Activated T-helper 1 cell treated with anti-CD3 and anti-CD28 coated beads, Interleukin-12 subunit alpha, Interleukin-12 subunit beta, Interleukin-2, Interleukin-4 antibody, amounts not matched to agents 30 ng/mL and 10 ng/mL and 1 ng/mL, durations not matched to agents 14 hours and 24 hours and 36 hours (primary cell): ENCODE measurements at regions not wholly inside any gene's neighbourhood (a gene's known extent, or its start where the extent isn't known, plus 50 kb on each side); places are given as distances from the start of the nearest gene placed in this dataset.

Experiments used
- DNase-seq: peaks from one replicate; pipeline ENCODE4 v3.0.0; 2021; ENCODE audit warnings: low spot score
- H3K27ac Mint-ChIP-seq: one replicate; pipeline ENCODE4 v1.8.0; 2021; ENCODE audit warnings: mild to moderate bottlenecking, mixed read lengths
- H3K27me3 Mint-ChIP-seq: one replicate; pipeline ENCODE4 v1.8.0; 2022; ENCODE audit warnings: mild to moderate bottlenecking, moderate library complexity, mixed read lengths; ENCODE audit not compliant: insufficient read depth
- H3K36me3 Mint-ChIP-seq: one replicate; pipeline ENCODE4 v1.8.0; 2021; ENCODE audit warnings: low read depth, mixed read lengths
- H3K4me1 Mint-ChIP-seq: one replicate; pipeline ENCODE4 v1.8.0; 2021; ENCODE audit warnings: low read depth, mixed read lengths
- H3K4me3 Mint-ChIP-seq: one replicate; pipeline ENCODE4 v1.8.0; 2021; ENCODE audit warnings: mild to moderate bottlenecking, moderate library complexity, mixed read lengths
- H3K9me3 Mint-ChIP-seq: one replicate; pipeline ENCODE4 v1.8.0; 2021; ENCODE audit warnings: mixed read lengths
- intact Hi-C: fragments of 100-400 bp; cut with micrococcal nuclease; formaldehyde crosslinking; loops from one replicate; pipeline ENCODE4 v1.15.1; 2024

DNA sequence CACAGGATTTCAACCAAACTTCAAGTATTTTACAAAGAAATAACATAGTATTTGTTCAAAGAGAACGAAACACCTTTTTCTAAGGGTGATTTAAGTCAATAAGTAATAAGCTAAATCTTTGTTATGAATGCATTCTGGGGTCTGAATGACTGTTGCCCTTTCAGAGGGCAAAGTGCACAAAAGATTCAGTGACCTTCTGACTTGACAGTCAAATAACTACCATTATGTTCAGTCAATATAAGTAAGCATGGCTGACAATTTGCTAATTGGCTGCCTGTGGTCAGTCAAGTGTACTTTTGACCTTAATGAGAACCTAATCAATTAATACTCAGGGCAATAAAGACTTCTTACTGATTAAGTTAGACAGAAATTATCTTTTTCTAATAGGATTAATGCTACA, 133.1 kb upstream of the NANOGP8 start:
- Mint-ChIP-seq H3K4me3 (no peak overlapping the region), H3K36me3 (no peaks in the 10 kb centered on the region), H3K4me1 (no peaks in the 10 kb centered on the region), H3K9me3 (no peaks in the 10 kb centered on the region), H3K27me3 (no peaks in the 10 kb centered on the region), H3K27ac (no peak overlapping the region)
- intact Hi-C loops: no loop called here
- DNase-seq: no peak

DNA sequence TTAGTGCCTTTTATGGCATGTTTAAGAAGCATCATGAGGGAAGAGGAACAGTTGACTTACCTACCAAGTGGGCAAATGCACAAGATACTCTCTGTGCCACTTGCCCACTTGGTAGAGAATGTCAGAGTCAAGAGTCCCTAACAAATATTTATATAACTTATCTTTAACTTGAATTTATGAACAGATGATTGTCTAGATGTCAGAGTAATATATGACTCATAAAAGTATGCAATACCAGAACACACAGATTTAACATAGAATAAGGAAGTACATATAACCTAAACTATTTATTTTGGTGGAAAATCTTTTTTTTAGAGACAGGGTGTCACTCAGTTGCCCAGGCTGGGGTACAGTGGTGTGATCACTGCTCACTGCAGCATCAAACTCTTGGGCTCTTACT, 130.0 kb upstream of the NANOGP8 start:
- Mint-ChIP-seq H3K27me3 (peaks cover 2% of the 10 kb centered on the region), H3K4me1 (no peaks in the 10 kb centered on the region), H3K36me3 (no peaks in the 10 kb centered on the region), H3K4me3 (no peak overlapping the region), H3K9me3 (no peaks in the 10 kb centered on the region), H3K27ac (no peak overlapping the region)
- intact Hi-C loops: no loop called here
- DNase-seq: no peak

DNA sequence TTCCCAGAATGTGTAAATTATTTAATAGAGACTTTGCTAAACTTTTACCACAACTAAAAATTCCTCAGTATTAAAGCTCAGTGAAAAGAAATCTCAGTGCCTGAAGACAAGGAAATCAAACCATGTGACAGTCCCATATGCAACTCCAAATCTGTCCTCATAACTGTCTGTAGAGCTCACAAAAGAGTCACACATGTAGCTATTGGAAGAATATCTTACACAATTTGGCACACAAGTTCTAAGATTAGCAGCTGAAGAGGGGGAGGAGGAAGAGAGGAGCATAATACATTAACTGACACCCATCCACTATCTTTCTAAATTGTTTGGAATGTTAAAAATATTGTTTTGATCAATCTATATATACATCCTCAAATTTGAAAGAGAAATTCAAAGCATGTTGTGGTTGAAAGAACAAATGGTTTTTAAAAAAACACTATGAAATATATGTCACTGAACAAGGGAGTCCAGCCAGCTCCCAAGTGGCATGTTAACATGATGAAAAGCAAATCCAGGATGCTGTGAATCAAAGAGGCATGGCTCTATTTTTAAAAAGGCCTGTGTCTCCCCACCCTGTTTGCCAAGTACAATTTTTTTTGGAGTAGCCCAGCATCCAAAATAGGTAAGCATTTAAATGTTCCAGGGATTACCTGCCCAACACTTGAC, 126.3 kb upstream of the NANOGP8 start:
- DNase-seq: no peak
- intact Hi-C loops: no loop called here
- Mint-ChIP-seq H3K27ac (no peak overlapping the region), H3K9me3 (no peaks in the 10 kb centered on the region), H3K4me3 (no peak overlapping the region), H3K36me3 (no peaks in the 10 kb centered on the region), H3K27me3 (peaks cover 2% of the 10 kb centered on the region), H3K4me1 (no peaks in the 10 kb centered on the region)

DNA sequence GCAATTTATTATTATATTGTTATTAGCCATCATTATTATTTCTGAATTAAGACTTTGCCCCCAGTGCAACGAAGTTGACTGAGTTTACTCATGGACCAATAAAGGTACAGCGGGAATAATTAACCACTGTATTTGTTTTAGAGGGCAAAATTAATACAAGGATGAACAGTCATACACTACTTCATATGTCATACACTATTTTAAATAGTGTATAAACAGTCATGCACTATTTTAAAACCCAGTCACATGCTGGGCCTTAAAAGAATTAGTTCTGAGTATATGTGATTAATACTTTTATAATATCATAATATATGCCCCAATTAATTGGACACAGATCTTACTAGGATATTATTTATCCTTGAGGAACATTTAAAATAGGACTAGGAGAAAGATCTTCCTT, 125.3 kb upstream of the NANOGP8 start:
- no peak for DNase-seq
- Mint-ChIP-seq H3K36me3 (no peaks in the 10 kb centered on the region), H3K4me3 (no peak overlapping the region), H3K27ac (no peak overlapping the region), H3K27me3 (peaks cover 2% of the 10 kb centered on the region), H3K9me3 (no peaks in the 10 kb centered on the region), H3K4me1 (no peaks in the 10 kb centered on the region)
- intact Hi-C loops: no loop called here

DNA sequence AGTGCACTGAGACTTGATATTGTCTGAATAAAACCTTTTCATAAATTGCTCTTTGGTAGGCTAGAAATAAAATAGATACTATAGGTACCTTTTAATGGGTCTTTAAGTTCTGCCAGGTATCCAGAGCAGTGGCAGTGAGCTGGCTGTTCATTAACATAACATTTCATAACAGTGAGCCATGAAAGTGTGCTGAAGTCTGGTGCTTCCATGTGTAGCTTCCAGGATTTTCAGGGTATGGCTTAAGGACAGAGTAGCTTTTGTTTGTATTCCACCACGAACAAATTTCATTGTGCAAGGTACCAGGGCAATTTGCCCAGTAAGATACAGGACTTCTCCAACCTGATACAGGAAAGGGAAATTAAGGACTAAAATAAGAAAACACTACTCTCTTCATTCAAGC, 124.7 kb upstream of the NANOGP8 start:
- H3K27ac Mint-ChIP-seq: no peak overlapping the region
- intact Hi-C loops: no loop called here
- H3K4me1 Mint-ChIP-seq: no peaks in the 10 kb centered on the region
- H3K27me3 Mint-ChIP-seq: peaks cover 2% of the 10 kb centered on the region
- H3K4me3 Mint-ChIP-seq: no peak overlapping the region
- no peak for DNase-seq
- H3K36me3 Mint-ChIP-seq: no peaks in the 10 kb centered on the region
- no peaks in the 10 kb centered on the region for H3K9me3 Mint-ChIP-seq

DNA sequence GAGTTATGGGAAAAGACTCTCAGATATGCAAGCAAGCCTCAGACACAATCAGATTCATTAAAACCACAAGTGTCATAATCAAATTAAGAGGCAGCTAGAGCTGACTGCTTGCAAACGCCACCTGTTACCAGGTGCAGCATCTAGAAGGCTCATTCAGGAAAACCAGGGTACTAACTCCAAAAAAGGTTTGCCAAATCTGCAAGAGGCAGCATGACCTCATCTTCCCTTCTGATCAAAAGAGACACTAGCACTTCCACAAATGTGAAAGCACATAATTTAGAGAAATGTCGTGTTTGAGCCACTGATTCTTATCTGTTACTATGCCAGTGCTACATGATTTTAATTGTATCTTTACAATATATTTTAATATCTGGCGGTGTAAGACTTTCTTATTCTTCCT, 123.3 kb upstream of the NANOGP8 start:
- H3K36me3 Mint-ChIP-seq: no peaks in the 10 kb centered on the region
- peaks cover 2% of the 10 kb centered on the region for H3K27me3 Mint-ChIP-seq
- H3K4me1 Mint-ChIP-seq: no peaks in the 10 kb centered on the region
- no peak for DNase-seq
- no peaks in the 10 kb centered on the region for H3K9me3 Mint-ChIP-seq
- no peak overlapping the region for H3K4me3 Mint-ChIP-seq
- intact Hi-C loops: no loop called here
- H3K27ac Mint-ChIP-seq: no peak overlapping the region

DNA sequence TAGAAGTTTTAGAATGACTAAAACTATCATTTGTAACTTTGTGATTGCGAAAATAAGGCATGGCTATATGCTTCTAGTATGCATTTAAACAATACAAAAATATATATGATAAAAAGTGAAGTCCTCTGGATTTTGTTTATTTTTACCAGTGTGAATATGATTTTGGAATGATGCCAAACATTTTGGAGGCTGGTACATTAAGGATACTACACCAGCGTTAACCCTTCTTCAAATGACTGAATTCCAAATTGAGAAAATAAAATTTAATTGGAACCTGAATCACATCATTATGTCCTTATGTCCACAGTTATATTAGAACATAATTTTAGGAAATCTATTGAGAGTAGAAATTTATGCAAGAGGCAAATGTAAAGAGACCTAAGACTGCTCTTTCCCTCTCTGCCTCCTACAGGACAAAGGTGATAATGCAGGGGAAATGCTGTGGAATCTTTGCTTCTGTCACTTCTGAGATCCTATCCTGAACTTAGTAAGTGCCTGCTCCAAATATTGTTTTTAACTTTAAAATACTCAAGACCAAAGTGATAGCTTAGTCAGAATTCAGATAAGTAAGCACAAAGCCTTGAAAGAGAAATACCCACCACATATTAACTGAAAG, 121.1 kb upstream of the NANOGP8 start:
- H3K27ac Mint-ChIP-seq: no peak overlapping the region
- no peak for DNase-seq
- no peaks in the 10 kb centered on the region for H3K9me3 Mint-ChIP-seq
- H3K4me1 Mint-ChIP-seq: no peaks in the 10 kb centered on the region
- H3K4me3 Mint-ChIP-seq: no peak overlapping the region
- H3K27me3 Mint-ChIP-seq: peaks cover 1% of the 10 kb centered on the region
- no peaks in the 10 kb centered on the region for H3K36me3 Mint-ChIP-seq
- intact Hi-C loops: loop anchor here (1.0 kb wide), 1 partner anchor 128 kb away; no protein-coding TSS in a partner anchor

DNA sequence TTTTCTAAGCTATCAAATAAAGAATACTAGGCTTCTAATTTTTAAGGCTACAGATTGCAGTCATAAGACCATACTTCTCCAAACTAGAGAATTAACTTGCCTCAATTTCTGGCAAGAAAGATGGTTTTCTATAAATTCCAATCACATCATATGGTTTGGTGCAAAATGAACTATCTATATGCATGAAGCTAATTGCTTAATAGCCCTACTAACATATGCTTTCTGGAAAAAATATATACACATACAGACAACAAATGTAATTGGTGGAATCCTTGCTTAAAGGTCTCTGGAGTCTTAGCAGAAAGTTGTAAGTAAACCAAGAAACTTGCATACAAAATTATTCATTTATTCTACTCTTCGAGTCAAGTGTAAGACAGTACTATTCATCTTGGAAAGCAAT, 113.1 kb upstream of the NANOGP8 start:
- no peaks in the 10 kb centered on the region for H3K36me3 Mint-ChIP-seq
- H3K27me3 Mint-ChIP-seq: no peaks in the 10 kb centered on the region
- H3K4me1 Mint-ChIP-seq: no peaks in the 10 kb centered on the region
- intact Hi-C loops: no loop called here
- no peak for DNase-seq
- no peaks in the 10 kb centered on the region for H3K9me3 Mint-ChIP-seq
- no peak overlapping the region for H3K4me3 Mint-ChIP-seq
- no peak overlapping the region for H3K27ac Mint-ChIP-seq

DNA sequence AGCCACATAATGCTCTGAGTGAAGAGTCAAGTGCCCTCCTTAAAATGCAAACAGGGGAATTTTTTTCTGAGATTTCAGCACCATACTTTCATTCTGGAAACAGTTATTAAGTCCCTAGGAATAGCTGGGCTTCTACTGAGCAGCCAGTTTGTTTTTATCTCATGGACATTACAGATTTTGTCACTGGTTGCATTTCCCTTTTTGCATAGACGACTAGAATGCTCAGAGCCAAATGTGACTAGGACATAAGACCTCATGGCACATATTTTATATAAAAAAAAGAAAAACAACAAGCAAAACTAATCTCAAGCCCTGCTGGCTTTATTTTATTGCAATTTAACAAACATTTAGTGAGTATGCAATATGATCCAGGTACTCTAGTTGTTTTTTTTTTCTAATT, 112.7 kb upstream of the NANOGP8 start:
- Mint-ChIP-seq H3K4me1 (no peaks in the 10 kb centered on the region), H3K27ac (no peak overlapping the region), H3K36me3 (no peaks in the 10 kb centered on the region), H3K4me3 (no peak overlapping the region), H3K9me3 (no peaks in the 10 kb centered on the region), H3K27me3 (no peaks in the 10 kb centered on the region)
- DNase-seq: no peak
- intact Hi-C loops: no loop called here

DNA sequence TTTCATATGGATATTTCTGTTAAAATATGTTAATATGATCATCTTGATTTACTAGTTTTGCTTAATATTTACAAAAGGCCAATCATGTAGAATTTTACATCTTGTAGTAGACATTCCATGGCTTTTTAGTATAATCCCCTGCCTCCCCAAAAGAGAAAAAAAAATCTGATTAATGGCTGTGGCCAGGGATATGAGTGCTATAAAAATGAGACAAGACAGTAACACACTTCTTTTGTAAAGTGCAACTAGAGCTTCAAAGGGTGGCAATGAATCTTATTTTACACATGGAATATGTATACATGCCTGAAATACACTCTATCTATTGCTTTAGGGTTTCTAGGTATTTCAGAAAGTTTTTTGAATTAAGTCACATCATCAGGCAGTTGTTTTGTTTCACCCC, 112.2 kb upstream of the NANOGP8 start:
- no peak overlapping the region for H3K27ac Mint-ChIP-seq
- H3K27me3 Mint-ChIP-seq: no peaks in the 10 kb centered on the region
- H3K4me1 Mint-ChIP-seq: no peaks in the 10 kb centered on the region
- no peak for DNase-seq
- no peak overlapping the region for H3K4me3 Mint-ChIP-seq
- H3K36me3 Mint-ChIP-seq: no peaks in the 10 kb centered on the region
- intact Hi-C loops: no loop called here
- H3K9me3 Mint-ChIP-seq: no peaks in the 10 kb centered on the region

DNA sequence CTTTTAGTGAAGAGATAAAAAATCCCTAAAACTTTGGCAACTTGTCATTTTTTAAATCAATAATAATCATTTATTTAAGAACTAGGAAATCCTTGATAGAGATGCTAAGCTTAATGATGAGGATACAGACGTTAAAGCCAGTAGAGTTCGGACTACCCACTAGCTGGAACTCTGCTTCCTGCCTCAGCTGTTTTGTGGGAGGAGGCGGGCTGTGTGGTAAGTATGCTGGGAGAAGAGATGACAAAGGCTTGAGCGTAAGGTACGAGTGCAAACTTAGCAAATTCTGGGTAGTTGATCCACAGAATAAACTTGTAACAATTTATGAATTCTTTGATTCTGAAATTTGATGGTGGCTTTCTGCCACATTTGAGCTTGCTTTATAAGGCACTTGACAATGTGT, 111.2 kb upstream of the NANOGP8 start:
- no peaks in the 10 kb centered on the region for H3K36me3 Mint-ChIP-seq
- H3K4me3 Mint-ChIP-seq: no peak overlapping the region

DNA sequence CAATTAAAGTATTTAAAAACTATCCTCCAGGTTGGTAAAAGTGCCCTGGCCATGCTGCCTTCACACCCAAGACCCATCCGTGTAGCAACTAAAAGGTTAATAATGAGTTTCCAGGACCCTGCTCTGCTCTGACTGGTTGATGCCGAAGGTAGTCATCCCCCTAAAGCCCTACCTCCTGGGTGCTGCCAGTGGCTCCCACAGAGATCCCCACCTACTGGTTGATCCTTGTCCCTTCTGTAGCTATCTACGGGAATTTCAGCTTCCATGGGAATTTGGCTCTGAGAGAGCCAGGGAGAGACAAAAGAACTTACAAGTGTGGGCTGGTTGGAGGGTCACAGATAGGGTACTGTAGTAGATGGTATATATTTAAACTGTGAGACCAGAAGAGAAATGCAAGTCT, 110.6 kb upstream of the NANOGP8 start:
- Mint-ChIP-seq H3K9me3 (peaks cover 11% of the 10 kb centered on the region), H3K4me1 (no peaks in the 10 kb centered on the region), H3K27me3 (no peaks in the 10 kb centered on the region), H3K36me3 (no peaks in the 10 kb centered on the region), H3K4me3 (no peak overlapping the region), H3K27ac (no peak overlapping the region)
- DNase-seq: no peak
- intact Hi-C loops: no loop called here

More for the DNA sequence above, 111.2 kb upstream of the NANOGP8 start:
- Mint-ChIP-seq H3K27ac (no peak overlapping the region), H3K27me3 (no peaks in the 10 kb centered on the region), H3K4me1 (no peaks in the 10 kb centered on the region), H3K9me3 (peaks cover 6% of the 10 kb centered on the region)
- intact Hi-C loops: no loop called here
- DNase-seq: no peak

DNA sequence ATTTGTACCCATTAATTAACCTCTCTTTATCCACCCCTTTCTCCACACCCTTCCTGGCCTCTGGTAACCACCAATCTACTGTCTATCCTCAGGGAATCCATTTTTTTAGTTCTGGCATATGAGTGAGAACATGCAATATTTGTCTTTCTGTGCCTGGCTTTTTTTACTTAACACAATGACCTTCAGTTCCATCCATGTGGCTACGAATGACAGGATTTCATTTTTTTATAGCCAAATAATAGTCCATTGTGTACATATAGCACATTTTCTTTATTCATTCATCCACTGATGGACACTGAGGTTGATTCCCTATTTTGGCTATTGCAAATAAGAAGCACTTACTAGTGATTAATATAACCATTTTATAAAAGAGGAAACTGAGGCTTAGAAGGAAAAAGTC, 109.9 kb upstream of the NANOGP8 start:
- H3K9me3 Mint-ChIP-seq: peaks cover 13% of the 10 kb centered on the region
- no peak for DNase-seq
- no peaks in the 10 kb centered on the region for H3K4me1 Mint-ChIP-seq
- H3K27ac Mint-ChIP-seq: no peak overlapping the region
- no peak overlapping the region for H3K4me3 Mint-ChIP-seq
- no peaks in the 10 kb centered on the region for H3K36me3 Mint-ChIP-seq
- intact Hi-C loops: no loop called here
- no peaks in the 10 kb centered on the region for H3K27me3 Mint-ChIP-seq

DNA sequence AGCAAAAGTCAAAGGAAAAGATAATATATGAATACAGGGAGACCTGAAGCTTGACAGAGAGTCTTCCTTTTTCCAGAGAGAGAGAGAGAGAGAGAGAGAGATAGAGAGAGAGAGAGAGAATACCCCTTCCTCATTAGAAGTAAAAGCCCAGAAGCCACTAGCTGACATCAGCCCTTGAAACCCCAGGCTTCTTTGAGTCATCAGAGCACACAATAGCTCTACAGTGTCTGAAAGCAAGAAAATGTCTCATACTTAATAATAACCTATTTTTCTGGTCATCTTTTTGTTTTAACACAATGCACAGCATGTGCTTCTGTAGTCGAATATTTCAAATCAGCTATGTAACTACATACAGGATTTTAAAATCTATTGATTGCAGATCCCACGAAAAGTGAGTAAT, 109.2 kb upstream of the NANOGP8 start:
- Mint-ChIP-seq H3K27ac (no peak overlapping the region), H3K9me3 (peaks cover 21% of the 10 kb centered on the region), H3K27me3 (no peaks in the 10 kb centered on the region), H3K36me3 (no peaks in the 10 kb centered on the region), H3K4me1 (no peaks in the 10 kb centered on the region), H3K4me3 (no peak overlapping the region)
- intact Hi-C loops: no loop called here
- no peak for DNase-seq
